HL-60 (cell line): ENCODE measurements at regions not wholly inside any gene's neighbourhood (a gene's known extent, or its start where the extent isn't known, plus 50 kb on each side); places are given as distances from the start of the nearest gene placed in this dataset.

Experiments used
- DNase-seq, 2 experiments: peaks; one replicate each; pipeline ENCODE4 v3.0.0-alpha.2; 2010 to 2020; ENCODE audit warnings: low read depth in 1 of 2, low spot score in 1 of 2
- H3K27ac ChIP-seq: fragments of 250-450 bp; sonication (Bioruptor Pico); replicated peaks from 2 replicates; pipeline ENCODE4 v1.5.1; 2020; ENCODE audit warnings: mild to moderate bottlenecking, moderate library complexity
- H3K27me3 ChIP-seq: fragments of 250-450 bp; sonication (Bioruptor Pico); 2 replicates; pipeline ENCODE4 v1.5.1; 2021; ENCODE audit warnings: mild to moderate bottlenecking, moderate library complexity; ENCODE audit not compliant: insufficient read depth, poor library complexity, severe bottlenecking
- H3K4me3 ChIP-seq: replicated peaks from 2 replicates; pipeline ENCODE4 v1.5.1; 2011; ENCODE audit warnings: mild to moderate bottlenecking, control low read depth, low read length; ENCODE audit not compliant: insufficient read depth
- CTCF ChIP-seq: IDR thresholded peaks from one replicate; pipeline ENCODE4 v1.5.1; 2011; ENCODE audit warnings: low read length, control low read depth, inconsistent platforms; ENCODE audit not compliant: insufficient read depth
- GABPA ChIP-seq: IDR thresholded peaks from 2 replicates; pipeline ENCODE4 v1.6.1; 2012; ENCODE audit warnings: low read depth
- POLR2AphosphoS5 ChIP-seq: IDR thresholded peaks from 2 replicates; pipeline ENCODE4 v1.6.1; 2012; ENCODE audit warnings: low read depth
- SPI1 ChIP-seq: IDR thresholded peaks from 2 replicates; pipeline ENCODE4 v1.6.1; 2012; ENCODE audit warnings: low read depth, mild to moderate bottlenecking, borderline replicate concordance
- TF ChIP-seq, protein P1 (sequence below): IDR thresholded peaks from 2 replicates; pipeline ENCODE4 v1.6.1; 2012; ENCODE audit warnings: low read depth; ENCODE audit not compliant: insufficient replicate concordance

DNA sequence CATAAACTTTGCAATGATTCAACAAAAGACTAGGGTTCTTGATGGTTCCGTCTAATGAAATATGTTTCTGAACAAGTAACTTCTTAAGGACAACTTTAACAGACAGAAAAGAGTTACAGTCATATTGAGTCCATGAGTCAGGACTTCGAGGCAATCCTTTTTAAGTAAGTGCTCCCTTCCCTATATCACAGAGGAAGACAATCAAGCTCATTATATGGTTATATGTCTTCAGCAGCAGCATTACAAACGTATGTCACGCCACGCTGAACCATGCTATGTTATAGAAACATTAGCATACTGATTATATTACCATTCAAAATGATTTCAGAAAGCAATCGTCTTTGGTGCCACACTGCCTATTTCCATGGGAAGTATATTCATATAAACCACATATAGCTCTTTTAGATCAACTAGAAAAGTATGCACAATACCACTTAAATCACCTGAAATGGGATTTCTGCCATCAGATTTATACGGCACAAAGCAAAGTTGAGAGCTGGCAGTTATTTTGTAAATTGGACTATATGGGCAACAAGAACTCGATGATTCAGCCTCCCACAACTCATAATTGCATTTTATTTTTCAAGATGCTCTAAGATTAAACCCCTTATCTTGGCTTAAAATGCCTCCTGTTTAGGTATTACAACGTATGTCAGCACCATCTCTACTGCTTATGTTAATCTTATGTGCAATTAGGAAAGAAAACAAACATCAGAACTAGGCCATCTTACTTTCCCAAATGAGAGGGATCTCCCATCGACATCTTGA, 111.3 kb upstream of the SAMSN1 start:
- no peak for TF ChIP-seq SPI1
- TF ChIP-seq GABPA: no peak
- TF ChIP-seq CTCF: no peak
- TF ChIP-seq POLR2AphosphoS5: no peak
- TF ChIP-seq, protein P1, sequence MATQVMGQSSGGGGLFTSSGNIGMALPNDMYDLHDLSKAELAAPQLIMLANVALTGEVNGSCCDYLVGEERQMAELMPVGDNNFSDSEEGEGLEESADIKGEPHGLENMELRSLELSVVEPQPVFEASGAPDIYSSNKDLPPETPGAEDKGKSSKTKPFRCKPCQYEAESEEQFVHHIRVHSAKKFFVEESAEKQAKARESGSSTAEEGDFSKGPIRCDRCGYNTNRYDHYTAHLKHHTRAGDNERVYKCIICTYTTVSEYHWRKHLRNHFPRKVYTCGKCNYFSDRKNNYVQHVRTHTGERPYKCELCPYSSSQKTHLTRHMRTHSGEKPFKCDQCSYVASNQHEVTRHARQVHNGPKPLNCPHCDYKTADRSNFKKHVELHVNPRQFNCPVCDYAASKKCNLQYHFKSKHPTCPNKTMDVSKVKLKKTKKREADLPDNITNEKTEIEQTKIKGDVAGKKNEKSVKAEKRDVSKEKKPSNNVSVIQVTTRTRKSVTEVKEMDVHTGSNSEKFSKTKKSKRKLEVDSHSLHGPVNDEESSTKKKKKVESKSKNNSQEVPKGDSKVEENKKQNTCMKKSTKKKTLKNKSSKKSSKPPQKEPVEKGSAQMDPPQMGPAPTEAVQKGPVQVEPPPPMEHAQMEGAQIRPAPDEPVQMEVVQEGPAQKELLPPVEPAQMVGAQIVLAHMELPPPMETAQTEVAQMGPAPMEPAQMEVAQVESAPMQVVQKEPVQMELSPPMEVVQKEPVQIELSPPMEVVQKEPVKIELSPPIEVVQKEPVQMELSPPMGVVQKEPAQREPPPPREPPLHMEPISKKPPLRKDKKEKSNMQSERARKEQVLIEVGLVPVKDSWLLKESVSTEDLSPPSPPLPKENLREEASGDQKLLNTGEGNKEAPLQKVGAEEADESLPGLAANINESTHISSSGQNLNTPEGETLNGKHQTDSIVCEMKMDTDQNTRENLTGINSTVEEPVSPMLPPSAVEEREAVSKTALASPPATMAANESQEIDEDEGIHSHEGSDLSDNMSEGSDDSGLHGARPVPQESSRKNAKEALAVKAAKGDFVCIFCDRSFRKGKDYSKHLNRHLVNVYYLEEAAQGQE: no peak
- H3K27me3 ChIP-seq: no peaks in the 10 kb centered on the region
- no peak overlapping the region for H3K4me3 ChIP-seq
- no peak overlapping the region for H3K27ac ChIP-seq
- no peak for DNase-seq

DNA sequence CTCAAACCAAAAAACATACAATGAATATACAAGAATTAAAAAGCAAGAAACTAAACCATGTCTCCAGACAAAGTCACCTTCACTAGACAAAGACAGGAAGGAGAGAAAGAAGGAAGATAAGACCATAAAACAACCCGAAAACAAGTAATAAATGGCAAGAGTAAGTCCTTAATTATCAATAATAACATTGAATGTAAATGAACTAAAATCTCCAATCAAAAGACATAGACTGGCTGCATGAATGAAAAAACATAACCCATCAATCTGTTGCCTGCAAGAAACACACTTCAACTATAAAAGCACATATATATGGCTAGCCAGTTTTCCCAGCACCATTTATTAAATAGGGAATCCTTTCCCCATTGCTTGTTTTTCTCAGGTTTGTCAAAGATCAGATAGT, 100.8 kb upstream of the SAMSN1 start:
- no peaks in the 10 kb centered on the region for H3K27me3 ChIP-seq
- DNase-seq: no peak
- no peak overlapping the region for H3K27ac ChIP-seq
- TF ChIP-seq CTCF (no peak), SPI1 (no peak), GABPA (no peak), POLR2AphosphoS5 (no peak)
- TF ChIP-seq, protein P1: no peak
- H3K4me3 ChIP-seq: no peak overlapping the region

GRCh38 chr21:14645702-14646101, 99.6 kb upstream of the SAMSN1 start:
- no peaks in the 10 kb centered on the region for H3K27me3 ChIP-seq
- H3K4me3 ChIP-seq: no peak overlapping the region
- DNase-seq: no peak
- TF ChIP-seq SPI1 (no peak), CTCF (no peak), POLR2AphosphoS5 (no peak), GABPA (no peak)
- TF ChIP-seq, protein P1: no peak
- no peak overlapping the region for H3K27ac ChIP-seq
